ENCODE measurements at regions not wholly inside any gene's neighbourhood (a gene's known extent, or its start where the extent isn't known, plus 50 kb on each side); places are given as distances from the start of the nearest gene placed in this dataset.
A peak's percentile ranks its signal among the peaks of the same experiment; 100 is the strongest.
"Not testable (repeated sequence)": the region's sequence is repeated elsewhere in the genome, so short reads cannot be mapped to it uniquely, and the experiment has no call there.

DNA sequence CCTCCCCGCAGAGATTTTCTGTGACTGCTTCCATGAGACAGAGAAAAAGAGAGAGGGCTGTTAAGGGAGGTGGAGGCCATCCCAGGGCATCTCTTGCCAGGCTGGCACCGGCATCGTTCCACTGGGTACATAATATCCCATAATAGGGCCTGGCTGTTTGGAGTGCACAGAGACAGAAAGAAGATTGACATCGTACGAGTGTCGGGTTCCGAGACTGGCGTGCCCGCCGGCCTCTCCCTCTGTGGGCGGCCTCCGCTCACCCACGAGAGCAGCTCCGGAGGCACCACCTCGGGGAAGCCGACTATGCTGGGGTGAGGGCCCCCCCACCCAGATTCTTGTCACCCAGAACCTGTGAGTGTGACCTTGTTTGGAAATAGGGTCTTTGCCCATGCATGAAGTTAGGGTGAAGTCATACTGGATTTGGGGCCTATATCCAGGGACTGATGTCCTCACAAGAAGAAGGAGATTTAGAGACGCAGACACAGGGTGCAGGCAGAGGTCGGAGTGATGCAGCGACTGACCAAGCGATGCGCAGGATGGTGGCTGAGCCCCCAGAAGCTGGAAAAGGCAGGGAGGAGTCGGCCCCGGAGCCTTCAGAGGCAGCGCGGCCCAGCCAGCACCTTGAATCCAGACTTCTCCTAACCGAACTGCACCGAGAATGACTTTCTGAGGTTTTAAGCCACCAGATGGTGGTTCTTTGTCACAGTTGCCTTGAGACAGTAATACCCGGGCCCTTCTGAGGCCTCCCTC lies 101.8 kb upstream of the CIBAR2 start:
- no peak overlapping the region for H3K4me3 ChIP-seq (ENCODE audit: low read depth, low read length)

DNA sequence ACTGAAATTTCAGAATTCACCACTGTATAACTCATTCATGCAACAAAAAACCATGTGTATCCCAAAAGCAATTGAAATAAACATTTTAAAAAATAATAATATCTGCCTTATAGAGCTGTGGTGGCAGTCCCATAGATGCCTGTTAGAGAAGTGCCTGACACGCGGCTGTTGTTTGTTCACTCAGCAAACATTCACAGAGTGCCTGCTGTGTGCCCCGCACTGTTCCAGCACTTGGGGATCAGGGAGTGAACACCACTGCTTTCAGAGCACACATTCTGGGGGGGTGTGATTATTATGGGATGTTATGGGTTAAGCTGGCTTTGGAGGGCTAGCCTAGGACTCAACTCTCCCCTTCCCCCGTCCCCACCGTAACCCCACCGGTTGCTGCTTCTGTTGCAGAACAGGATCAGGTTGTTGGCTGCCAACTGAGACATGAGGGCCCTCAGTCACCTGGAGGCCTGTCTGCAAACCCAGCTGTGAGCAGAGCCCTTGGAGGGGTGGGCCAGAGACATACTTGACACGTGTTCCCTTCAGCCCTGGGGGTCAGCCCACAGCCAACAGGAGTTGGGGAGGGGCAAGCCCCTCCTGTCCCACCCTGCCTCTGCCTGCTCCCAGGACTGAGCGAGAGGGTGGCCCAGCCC lies 103.3 kb upstream of the CIBAR2 start:
- no peak for DNase-seq (ENCODE audit: low read depth)
- no peak overlapping the region for H3K4me3 ChIP-seq (ENCODE audit: low read depth, low read length)

More for the DNA sequence above, 101.8 kb upstream of the CIBAR2 start:
- DNase-seq (ENCODE audit: low read depth): no peak

DNA sequence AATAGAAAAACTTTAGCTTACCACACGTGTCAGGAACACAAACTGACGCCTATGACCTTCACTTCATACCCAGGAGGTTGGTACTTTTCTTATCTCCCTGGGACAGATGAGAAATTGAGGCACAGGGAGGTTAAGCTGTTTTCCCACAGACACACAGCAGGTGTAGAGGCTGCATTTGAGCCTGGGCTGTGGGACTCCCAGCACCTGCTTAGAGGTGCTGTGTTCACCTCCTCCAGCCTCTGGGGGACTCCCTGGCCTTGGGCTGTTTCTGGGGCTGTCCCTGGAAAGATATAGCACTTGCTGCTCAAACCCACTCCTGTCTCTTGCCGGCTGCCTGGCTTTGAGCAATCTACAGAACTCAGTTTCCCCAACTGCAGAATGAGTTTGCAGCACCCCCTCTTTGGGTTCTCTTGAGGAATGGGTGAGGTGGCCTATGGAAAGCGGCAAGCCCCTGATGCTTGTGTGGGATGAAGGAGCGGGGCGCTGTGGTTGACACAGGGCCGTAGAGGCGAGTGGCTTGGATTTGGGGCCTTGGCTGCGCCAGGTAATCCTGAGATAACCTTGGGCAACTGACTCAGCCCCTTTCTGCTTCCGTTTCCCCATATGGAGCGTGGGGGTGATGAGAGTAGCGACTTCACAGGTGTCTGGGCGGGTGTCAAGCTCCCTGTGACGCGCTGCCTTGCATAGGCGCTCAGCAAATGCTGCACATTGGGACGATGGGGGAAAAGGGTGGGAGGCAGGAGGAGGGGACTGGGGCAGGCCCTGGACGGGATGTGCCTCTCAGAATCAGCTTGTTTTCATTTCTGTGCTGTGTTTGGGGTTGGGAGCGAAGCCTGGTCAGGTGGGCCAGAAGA lies 104.5 kb upstream of the CIBAR2 start:
- no peak overlapping the region for H3K4me3 ChIP-seq (ENCODE audit: low read depth, low read length)
- no peak for DNase-seq (ENCODE audit: low read depth)

DNA sequence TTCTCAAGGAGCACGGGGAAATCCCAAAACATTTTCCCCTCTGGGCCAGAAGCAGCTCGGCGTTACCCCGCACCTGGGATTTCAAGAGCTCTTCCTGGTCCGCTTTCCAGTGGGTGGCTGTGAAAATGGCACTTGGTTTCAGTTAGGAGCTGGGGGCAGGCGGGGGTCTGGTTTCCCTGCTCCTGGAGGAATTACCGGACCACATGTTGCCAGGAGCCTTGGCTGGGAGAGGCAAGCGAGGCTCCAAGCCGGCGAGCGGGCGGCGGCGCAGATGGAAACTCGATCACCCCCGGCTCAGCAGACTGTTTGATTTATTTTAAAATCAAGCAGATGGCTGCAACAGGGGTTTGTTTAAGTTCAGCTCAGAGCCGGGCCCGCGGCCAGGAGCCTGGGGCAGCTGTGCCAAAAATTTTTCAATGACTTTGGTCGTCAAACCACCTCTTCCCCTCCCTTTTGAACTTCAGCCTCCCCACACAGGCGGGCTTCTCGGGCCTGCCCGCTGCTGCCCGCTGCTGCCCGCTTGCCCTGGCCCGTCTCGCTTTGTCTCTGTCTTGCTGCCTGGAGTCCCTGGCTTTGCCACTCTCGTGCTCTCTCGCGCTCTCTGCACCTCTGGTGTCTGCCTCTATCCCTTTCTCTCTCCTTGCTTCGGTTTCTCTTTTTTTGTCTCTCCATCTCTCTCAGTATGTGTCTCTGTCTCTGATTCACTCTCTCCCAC lies 108.0 kb upstream of the CIBAR2 start:
- peak overlapping the region; percentile 29 for H3K4me3 ChIP-seq (ENCODE audit: low read depth, low read length)
- peak; percentile 64 for DNase-seq (ENCODE audit: low read depth)

DNA sequence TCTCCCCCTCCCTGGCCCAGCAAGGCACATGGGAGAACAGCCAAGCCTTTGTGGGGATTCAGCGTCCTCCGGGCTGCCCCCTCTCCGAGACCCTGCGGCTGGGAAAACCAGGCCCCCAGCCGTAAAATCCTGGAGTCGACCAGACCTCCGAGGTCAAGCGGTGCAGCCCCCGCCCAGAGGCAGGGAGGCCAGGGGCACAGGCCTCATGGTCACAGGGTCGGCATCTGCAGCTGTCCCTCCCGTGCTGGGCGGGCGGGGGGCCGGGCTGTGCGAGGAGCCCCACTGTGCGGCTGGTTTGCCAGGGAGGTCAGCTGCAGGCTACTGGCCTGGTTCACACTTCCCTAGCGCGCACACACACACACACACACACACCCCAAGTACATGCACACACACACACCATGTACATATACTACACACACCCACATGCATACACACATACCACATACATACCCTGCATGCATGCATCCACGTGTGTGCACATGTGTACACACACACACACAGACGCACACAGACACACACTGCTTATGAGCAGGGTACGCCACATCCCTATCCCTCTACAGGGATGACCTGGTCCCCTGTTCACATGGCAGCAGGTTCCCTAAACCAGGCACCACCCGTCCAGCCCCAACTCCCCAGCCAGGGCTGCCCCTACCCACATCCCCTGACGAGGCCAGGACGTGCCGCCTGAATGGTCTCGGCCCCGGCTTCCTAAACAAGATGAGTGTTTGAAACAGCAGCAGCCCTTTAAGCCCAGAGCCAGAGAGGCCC lies 108.9 kb upstream of the CIBAR2 start:
- no peak overlapping the region for H3K4me3 ChIP-seq (ENCODE audit: low read depth, low read length)
- no peak for DNase-seq (ENCODE audit: low read depth)

DNA sequence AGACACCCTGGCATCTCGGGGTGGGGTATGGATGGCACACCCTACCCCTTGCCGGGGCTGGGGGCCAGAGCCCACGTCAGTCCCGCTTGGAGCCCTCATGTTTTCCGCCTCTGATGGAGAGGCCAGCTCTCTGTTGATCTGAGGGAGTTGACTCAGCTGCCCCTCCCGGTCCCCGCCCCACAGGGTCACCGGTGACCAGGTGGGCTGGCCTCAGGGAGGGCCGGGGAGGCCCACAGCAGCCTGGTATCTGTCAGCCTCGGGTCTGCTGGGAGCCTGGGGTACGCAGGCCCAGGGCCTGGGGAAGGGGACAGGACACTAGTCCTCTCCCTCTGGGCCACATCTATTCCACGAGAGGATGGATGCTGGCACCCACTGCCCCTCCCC lies 109.5 kb upstream of the CIBAR2 start:
- no peak overlapping the region for H3K4me3 ChIP-seq (ENCODE audit: low read depth, low read length)
- no peak for DNase-seq (ENCODE audit: low read depth)

DNA sequence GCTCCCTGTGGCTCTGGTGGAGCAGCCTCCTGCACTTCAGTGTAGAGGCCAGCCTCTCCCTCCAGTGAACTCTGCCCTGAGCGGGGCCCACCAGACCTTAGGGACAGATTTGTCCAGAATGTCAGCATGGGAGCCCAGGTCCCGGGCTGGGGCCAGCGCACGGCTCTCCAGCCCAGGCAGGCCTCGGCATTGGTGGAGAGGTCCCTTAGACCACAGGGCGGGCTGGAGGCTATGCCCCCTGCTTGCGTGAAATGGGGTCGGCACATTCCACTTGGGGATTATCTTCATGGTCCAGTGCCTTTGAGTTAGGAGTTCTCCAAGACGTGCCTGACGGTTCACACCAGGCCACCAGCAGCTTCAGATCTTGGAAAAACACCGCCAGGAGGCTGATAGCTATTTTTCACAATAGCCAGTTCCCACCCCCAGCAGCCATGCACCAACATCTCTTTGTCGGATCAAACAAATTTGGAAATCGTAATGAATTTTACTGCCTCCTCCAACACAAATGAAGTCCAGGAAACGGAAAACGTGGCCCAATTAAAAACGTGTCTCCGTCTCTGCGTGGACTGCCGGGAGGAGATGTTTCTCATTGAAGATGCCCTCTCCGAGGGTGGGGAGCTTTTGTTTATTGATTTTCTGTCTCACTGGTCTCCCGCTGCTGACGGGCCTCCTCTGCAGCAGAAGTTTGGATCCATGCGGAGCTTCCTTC lies 110.0 kb upstream of the CIBAR2 start:
- DNase-seq (ENCODE audit: low read depth): no peak
- H3K4me3 ChIP-seq (ENCODE audit: low read depth, low read length): no peak overlapping the region

DNA sequence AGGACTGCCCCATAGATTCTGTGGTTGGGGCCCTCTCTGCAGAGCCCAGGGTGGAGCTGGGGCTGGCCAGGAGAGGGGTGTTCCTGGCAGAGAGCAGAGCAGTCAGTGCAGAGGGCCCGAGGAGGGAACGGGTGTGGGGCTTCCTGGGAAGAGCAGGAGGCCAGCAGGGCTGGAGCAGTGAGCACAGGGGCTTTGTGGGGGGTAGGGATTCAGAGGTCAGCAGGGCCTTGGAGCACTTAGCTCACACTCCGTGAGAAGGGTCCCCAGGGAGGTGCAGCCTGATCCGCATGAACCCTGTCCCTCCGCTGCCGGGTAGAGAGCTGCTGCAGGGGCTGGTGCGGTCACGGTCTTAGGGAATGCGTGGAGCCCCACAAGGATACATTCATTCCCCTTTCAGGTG lies 113.0 kb upstream of the CIBAR2 start:
- no peak for DNase-seq (ENCODE audit: low read depth)
- H3K4me3 ChIP-seq (ENCODE audit: low read depth, low read length): no peak overlapping the region

DNA sequence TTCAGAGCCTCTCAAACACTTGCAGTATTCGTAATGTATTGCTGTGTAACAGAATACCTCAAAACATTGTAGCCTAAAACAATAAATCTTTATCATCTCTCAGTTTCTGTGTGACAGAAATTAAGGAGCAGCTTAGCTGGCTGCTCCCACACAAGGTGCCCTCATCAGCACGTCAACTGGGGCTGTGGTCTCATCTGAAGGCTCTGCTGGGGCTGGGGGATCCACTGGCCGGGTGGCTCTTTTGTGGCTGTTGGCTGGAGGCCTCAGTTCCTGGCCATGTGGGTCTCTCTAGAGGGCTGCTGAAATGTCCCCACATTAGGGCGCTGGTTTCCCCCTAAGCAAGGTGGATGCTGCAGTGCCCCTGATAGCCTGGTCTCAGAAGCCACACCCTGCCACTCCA lies 113.4 kb upstream of the CIBAR2 start:
- H3K4me3 ChIP-seq (ENCODE audit: low read depth, low read length): no peak overlapping the region
- no peak for DNase-seq (ENCODE audit: low read depth)

DNA sequence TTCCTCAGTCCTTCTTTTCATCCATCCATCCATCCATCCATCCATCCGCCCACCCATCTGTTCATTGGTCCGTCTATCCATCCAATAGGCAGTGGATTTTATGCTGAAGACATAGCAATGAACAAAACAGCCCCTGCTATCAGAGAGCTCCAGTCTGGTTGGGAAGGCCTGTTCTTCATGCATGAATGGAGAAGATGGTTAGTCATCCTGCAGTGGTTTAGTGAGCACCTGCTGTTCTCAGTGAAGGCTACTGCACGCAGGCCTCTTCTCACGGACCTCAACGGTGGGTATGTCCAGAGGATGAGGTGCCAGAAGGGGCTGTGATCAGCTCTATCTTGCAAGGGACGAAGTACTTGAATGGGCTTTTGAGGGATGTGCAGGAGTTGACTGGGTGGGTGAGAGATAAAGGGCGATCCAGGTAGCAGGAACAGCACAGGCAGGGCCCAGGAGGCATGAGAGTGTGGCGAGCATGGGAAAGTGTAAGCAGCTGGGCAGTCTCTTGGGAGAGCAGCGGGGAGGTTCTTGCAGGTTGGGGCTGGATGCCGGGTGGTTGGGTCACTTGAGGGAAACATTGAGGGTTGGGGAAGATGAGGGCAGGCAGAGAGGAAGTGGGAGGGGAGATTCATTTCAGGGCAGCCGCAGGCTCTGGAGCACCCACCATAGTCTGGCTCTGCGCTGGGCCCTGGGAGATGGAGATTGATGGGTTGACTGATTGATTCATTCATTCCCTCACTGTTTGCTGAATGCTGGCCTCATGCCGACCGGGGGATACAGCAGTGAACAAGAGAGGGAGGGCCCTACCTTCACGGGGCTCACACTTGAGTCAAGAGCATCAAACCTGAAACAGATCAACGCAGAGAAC lies 115.0 kb upstream of the CIBAR2 start:
- DNase-seq (ENCODE audit: low read depth): no peak
- no peak overlapping the region for H3K4me3 ChIP-seq (ENCODE audit: low read depth, low read length)

DNA sequence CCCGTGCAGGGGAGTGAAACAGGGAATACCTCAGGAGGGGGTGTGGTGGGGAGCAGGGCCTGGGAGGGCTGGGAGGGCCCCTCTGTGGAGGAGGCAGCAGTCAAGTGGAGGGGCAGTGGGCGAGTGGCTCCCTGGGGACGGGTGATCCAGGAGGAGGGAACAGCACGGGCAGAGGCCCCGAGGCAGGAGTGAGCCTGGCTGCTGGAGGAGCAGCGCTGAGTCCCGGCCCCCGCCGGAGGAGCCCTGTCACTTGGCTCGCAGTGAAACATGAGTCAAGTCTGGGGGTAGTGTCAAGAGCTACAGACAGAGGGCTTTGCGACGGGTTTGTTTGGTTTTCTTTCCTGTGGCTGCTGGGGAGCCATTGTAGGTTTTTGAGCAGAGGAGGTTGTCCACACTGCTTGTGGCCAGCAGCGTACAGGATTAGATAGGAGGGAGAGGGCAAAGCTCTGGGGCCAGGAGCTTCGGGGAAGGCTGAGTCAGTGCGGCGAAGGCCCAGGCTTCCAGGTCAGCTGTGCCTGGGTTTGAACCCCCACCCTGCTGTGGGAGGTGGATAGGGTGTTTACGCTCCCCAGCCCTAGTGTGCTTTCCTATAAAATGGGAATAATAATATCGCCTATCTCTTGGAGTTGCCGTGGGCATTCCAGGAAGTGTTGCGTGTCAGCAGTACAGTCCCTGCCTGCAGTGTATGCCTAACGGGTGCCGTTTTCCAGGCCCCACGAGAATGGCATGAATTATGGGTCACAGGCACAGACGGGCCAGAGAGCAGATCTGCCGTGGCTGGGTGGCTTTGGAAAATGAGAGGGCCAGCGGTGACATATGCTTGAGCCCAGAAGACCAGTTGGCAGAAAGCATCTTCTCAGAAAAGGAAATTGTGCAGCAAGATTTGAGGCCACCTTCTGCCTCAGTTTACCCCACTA lies 115.9 kb upstream of the CIBAR2 start:
- no peak overlapping the region for H3K4me3 ChIP-seq (ENCODE audit: low read depth, low read length)
- no peak for DNase-seq (ENCODE audit: low read depth)

DNA sequence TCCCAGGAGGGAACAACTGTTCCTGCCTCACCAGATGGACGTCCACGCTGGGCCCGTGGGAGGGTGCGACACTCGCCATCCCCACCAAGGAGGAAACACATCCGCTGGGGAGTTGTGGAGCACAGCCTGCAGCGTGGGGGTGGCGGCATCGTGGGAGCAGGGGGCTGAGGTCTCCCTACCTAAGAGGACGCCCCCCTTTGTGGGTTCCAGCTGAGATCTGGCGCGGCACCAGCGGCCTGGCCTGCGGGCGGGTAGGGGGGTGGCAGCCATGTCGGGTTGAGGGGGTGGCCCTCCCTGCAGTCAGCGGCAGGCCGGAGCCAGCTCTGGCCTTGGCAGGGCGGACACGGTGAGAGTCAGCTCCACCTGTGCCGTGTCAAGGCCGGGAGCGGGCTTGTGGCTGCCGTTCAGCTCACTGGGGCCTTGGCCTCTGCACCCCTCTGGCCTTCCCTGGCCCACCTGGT lies 116.7 kb upstream of the CIBAR2 start:
- no peak for DNase-seq (ENCODE audit: low read depth)
- H3K4me3 ChIP-seq (ENCODE audit: low read depth, low read length): no peak overlapping the region

DNA sequence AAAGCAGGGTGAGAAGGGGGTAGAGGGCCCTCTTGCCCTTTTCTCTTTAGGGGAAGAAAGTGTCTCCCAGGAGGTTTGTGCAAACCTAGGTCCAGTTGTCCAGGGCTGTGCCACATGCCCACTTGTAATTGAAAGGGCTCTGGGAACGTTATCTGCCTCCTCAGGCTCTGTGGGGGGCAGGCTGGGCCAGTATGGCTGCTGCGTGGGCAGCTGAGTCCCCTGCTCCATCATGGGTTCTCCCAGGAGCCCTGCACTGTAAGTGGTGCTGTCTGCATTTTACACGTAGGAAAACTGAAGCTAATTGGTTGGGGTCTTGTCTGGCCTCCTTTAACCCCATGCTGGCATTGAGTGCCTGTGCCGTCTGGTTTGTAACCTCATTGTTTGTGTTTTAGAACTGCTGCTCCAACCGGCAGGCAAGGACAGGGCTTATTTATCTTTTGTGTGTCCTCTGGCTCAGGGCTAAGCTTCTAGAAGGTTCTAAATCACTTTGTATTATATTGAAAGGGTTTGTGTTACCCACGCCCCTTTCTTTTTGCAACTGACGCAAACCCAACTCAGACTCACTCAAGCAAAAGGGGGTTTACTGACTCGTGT lies 117.7 kb upstream of the CIBAR2 start:
- no peak for DNase-seq (ENCODE audit: low read depth)
- no peak overlapping the region for H3K4me3 ChIP-seq (ENCODE audit: low read depth, low read length)

DNA sequence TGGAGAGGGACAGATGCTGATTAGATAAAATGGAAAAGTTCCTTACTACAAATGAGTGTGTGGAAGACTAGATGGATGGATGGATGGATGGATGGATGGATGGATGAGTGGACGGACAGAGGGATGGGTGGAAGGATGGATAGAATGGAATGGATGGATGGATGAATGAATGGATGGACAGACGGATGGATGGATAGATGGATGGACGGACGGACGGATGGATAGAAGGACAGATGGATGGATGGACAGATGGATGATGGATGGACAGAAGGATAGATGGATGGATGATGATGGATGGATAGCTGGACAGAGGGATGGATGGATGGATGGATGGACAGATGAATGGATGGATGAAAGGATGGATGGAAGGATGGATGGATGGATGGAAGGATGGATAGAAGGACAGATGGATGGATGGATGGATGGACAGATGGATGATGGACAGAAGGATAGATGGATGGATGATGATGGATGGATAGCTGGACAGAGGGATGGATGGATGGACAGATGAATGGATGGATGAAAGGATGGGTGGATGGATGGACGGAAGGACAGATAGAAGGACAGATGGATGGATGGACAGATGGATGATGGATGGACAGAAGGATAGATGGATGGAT lies 118.6 kb upstream of the CIBAR2 start:
- not testable (repeated sequence) for DNase-seq (ENCODE audit: low read depth); H3K4me3 ChIP-seq (ENCODE audit: low read depth, low read length)

DNA sequence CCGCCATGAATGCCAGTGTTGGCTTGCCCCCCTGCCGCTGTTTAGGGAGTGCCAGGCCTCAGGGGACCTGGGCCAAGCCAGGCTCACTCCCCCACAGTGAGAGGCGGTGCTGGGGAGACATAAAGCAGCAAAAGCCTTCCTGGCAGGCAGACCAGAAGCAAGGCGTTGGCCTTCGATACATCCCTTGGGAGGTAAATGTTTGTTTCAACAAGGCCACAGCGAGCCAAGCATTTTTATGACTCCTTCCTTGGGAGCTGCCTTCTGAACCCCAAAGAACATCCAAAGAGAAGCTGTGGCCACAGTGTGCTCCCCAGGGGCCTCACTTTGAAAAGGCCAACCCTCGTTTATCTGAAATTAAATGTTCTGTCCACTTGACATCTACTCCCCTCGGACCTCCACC lies 119.7 kb upstream of the CIBAR2 start:
- no peak overlapping the region for H3K4me3 ChIP-seq (ENCODE audit: low read depth, low read length)
- DNase-seq (ENCODE audit: low read depth): no peak

Measured in skeletal muscle cell (primary cell).